Neuronal stem cell (in vitro differentiated cells): ENCODE measurements at regions not wholly inside any gene's neighbourhood (a gene's known extent, or its start where the extent isn't known, plus 50 kb on each side); places are given as distances from the start of the nearest gene placed in this dataset.
A peak's percentile ranks its signal among the peaks of the same experiment; 100 is the strongest.

Source experiments
- DNase-seq: peaks from one replicate; pipeline ENCODE4 v3.0.0-alpha.2; 2013; ENCODE audit warnings: low spot score
- H2AFZ ChIP-seq: one replicate; pipeline ENCODE4 v1.6.1; 2013; ENCODE audit warnings: mild to moderate bottlenecking, low read length, inconsistent platforms
- H2AK5ac ChIP-seq: 2 replicates; pipeline ENCODE4 v1.6.1; 2013; ENCODE audit warnings: low read depth, mild to moderate bottlenecking, inconsistent platforms, low read length, moderate library complexity, mixed read lengths
- H2BK120ac ChIP-seq: 2 replicates; pipeline ENCODE4 v1.6.1; 2013; ENCODE audit warnings: low read depth, mild to moderate bottlenecking, inconsistent platforms, low read length, moderate library complexity, mixed read lengths
- H2BK12ac ChIP-seq: one replicate; pipeline ENCODE4 v1.6.1; 2013; ENCODE audit warnings: low read length, inconsistent platforms
- H2BK15ac ChIP-seq: 2 replicates; pipeline ENCODE4 v1.6.1; 2013; ENCODE audit warnings: mild to moderate bottlenecking, low read length, inconsistent platforms, mixed read lengths
- H2BK5ac ChIP-seq: one replicate; pipeline ENCODE4 v1.6.1; 2013; ENCODE audit warnings: inconsistent platforms, mild to moderate bottlenecking, low read length, moderate library complexity
- H3K14ac ChIP-seq: one replicate; pipeline ENCODE4 v1.6.1; 2013; ENCODE audit warnings: low read length, inconsistent platforms
- H3K18ac ChIP-seq: 2 replicates; pipeline ENCODE4 v1.6.1; 2013; ENCODE audit warnings: low read length, inconsistent platforms
- H3K23ac ChIP-seq: 2 replicates; pipeline ENCODE4 v1.6.1; 2013; ENCODE audit warnings: low read depth, mild to moderate bottlenecking, mixed read lengths, low read length, inconsistent platforms; ENCODE audit not compliant: poor library complexity
- H3K27ac ChIP-seq: replicated peaks from 3 replicates; pipeline ENCODE4 v1.5.1; 2013; ENCODE audit warnings: low read length, inconsistent platforms
- H3K27me3 ChIP-seq, 3 experiments: 2 replicates each; pipeline ENCODE4 v1.6.1; 2013; ENCODE audit warnings: low read length in 3 of 3, mild to moderate bottlenecking in 2 of 3, inconsistent platforms in 1 of 3, low read depth in 1 of 3, mixed read lengths in 1 of 3, moderate library complexity in 1 of 3; ENCODE audit not compliant: control insufficient read depth in 3 of 3, insufficient read depth in 3 of 3
- H3K36me3 ChIP-seq, 2 donors: replicated peaks in 1 of 2; 2 replicates each; pipeline ENCODE4 v1.6.1; 2013; ENCODE audit warnings: low read length in 2 of 2; ENCODE audit not compliant: control insufficient read depth in 2 of 2, insufficient read depth in 2 of 2
- H3K4ac ChIP-seq: 2 replicates; pipeline ENCODE4 v1.6.1; 2013; ENCODE audit warnings: inconsistent platforms, mild to moderate bottlenecking, low read length, moderate library complexity
- H3K4me1 ChIP-seq, 2 donors: 1 replicate in 1 of 2; 2 replicates in 1 of 2; pipeline ENCODE4 v1.6.1; 2013; ENCODE audit warnings: low read length in 2 of 2, low read depth in 1 of 2; ENCODE audit not compliant: control insufficient read depth in 2 of 2, insufficient read depth in 1 of 2
- H3K4me2 ChIP-seq: one replicate; pipeline ENCODE4 v1.6.1; 2013; ENCODE audit warnings: mild to moderate bottlenecking, low read length, inconsistent platforms; ENCODE audit not compliant: insufficient read depth, poor library complexity, severe bottlenecking
- H3K4me3 ChIP-seq, 2 donors: 2 replicates each; pipeline ENCODE4 v1.5.1; 2013; ENCODE audit warnings: low read length in 2 of 2, mild to moderate bottlenecking in 2 of 2, inconsistent platforms in 1 of 2, moderate library complexity in 1 of 2
- H3K79me1 ChIP-seq: one replicate; pipeline ENCODE4 v1.6.1; 2013; ENCODE audit warnings: low read depth, mild to moderate bottlenecking, inconsistent platforms, low read length, moderate library complexity
- H3K9ac ChIP-seq: one replicate; pipeline ENCODE4 v1.6.1; 2013; ENCODE audit warnings: mild to moderate bottlenecking, low read depth, low read length, inconsistent platforms; ENCODE audit not compliant: poor library complexity
- H3K9me3 ChIP-seq, 2 donors: replicated peaks in 1 of 2; 2 replicates each; pipeline versions ENCODE3 to v1.6.1; 2013; ENCODE audit warnings: low read length in 2 of 2, mild to moderate bottlenecking in 2 of 2, inconsistent platforms in 1 of 2, low read depth in 1 of 2, mixed read lengths in 1 of 2, moderate library complexity in 1 of 2; ENCODE audit not compliant: control insufficient read depth in 2 of 2, insufficient read depth in 1 of 2
- H4K8ac ChIP-seq: one replicate; pipeline ENCODE4 v1.6.1; 2013; ENCODE audit warnings: low read depth, mild to moderate bottlenecking, inconsistent platforms, low read length, moderate library complexity
- H4K91ac ChIP-seq: one replicate; pipeline ENCODE4 v1.6.1; 2013; ENCODE audit warnings: low read length, low read depth, mild to moderate bottlenecking, inconsistent platforms; ENCODE audit not compliant: poor library complexity
- WGBS, 2 donors: extraction: QIAGEN DNeasy Blood & Tissue Kit; methylation state at CpG; one replicate each; pipeline ENCODE4 v1.1.7; 2013; ENCODE audit warnings: missing lambda C conversion rate in 2 of 2, mixed read lengths in 1 of 2; ENCODE audit not compliant: insufficient read length in 2 of 2, insufficient replicate concordance in 1 of 2; ENCODE audit errors: extremely low coverage in 2 of 2; 5-methylcytosine and 5-hydroxymethylcytosine counted together

- Histone ChIP-seq H3K4me3 (no peak overlapping the region), H3K4me1 (no peaks in the 10 kb centered on the region), H3K14ac (no peak overlapping the region), H2BK5ac (no peak overlapping the region), H4K8ac (no peak overlapping the region), H3K4ac (no peak overlapping the region), H3K36me3 (no peaks in the 10 kb centered on the region), H3K79me1 (no peaks in the 10 kb centered on the region), H3K9me3 (no peaks in the 10 kb centered on the region), H2BK12ac (no peak overlapping the region), H3K27me3 (no peaks in the 10 kb centered on the region), H3K9ac (no peak overlapping the region), H3K4me2 (no peak overlapping the region), H4K91ac (no peak overlapping the region), H2AK5ac (no peak overlapping the region), H2BK120ac (no peak overlapping the region), H2AFZ (no peak overlapping the region), H3K27ac (no peak overlapping the region), H3K23ac (no peak overlapping the region), H2BK15ac (no peak overlapping the region), H3K18ac (no peak overlapping the region)
- DNase-seq: peak; percentile 37
- WGBS, 2 donors: no CpG with 5 or more reads among the region's 1 CpG
Observed at GRCh38 chr5:44935262-44935661, 126.5 kb downstream of the MRPS30 start.

DNA sequence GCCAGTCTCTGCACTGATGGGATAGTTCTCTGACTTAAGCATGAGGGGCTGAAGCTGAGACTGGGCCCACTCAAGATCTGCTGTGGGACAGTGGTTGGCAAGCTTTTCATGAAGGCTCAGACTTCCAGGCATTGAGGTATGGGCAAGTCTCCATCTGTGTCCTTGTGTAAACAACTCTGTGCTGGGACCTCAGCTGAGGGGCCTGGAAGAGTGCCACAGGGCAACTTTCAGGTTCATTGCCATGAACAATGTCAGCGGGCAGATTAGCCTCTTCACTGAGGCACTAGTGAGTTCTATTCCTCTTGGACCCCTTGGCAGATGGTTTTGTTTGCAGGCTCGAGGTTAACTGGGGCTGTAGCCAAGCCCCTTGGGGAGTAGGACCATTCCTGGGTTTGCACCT, 127.1 kb downstream of the MRPS30 start:
- Histone ChIP-seq H3K4ac (no peak overlapping the region), H3K14ac (no peak overlapping the region), H2AFZ (no peak overlapping the region), H2BK15ac (no peak overlapping the region), H3K79me1 (no peaks in the 10 kb centered on the region), H2BK120ac (no peak overlapping the region), H3K23ac (no peak overlapping the region), H3K4me1 (no peaks in the 10 kb centered on the region), H3K9me3 (no peaks in the 10 kb centered on the region), H3K4me3 (no peak overlapping the region), H3K4me2 (no peak overlapping the region), H2AK5ac (no peak overlapping the region), H4K8ac (no peak overlapping the region), H3K9ac (no peak overlapping the region), H3K27ac (no peak overlapping the region), H2BK12ac (no peak overlapping the region), H4K91ac (no peak overlapping the region), H3K18ac (no peak overlapping the region), H3K36me3 (no peaks in the 10 kb centered on the region), H3K27me3 (no peaks in the 10 kb centered on the region), H2BK5ac (no peak overlapping the region)
- no CpG with 5 or more reads among the region's 2 CpGs for WGBS, 2 donors
- no peak for DNase-seq

DNA sequence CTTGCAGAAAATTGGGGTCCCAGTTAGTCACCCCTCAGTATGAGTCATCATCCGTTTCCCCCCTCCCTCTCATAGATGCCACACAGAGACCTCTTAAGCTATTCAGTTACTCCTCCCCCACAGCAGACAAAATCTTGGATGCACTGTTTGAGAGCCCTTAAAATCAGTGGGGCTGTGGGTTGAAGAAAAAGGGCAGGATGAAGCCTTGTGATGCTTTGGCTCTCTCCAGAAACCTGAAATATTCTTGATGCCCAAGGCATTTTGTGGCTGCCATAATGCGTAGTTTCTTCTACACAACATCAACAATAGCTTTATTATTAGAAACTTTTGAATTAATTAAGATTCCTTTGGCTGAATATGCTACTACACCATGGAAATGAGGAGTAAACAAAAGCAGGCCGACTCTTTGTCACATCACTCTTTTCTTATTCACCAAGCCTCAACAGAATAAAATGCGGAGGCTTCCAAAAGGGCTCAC, 133.8 kb downstream of the MRPS30 start:
- no peaks in the 10 kb centered on the region for H3K36me3 ChIP-seq
- H4K8ac ChIP-seq: no peak overlapping the region
- H3K9me3 ChIP-seq: no peaks in the 10 kb centered on the region
- WGBS, 2 donors: no CpG with 5 or more reads among the region's 4 CpGs
- DNase-seq: no peak
- no peak overlapping the region for H2AK5ac ChIP-seq
- H3K9ac ChIP-seq: no peak overlapping the region
- H2BK120ac ChIP-seq: no peak overlapping the region
- no peaks in the 10 kb centered on the region for H3K79me1 ChIP-seq
- H2BK5ac ChIP-seq: no peak overlapping the region
- H3K4ac ChIP-seq: no peak overlapping the region
- H3K14ac ChIP-seq: no peak overlapping the region
- peak overlapping the region; percentile 14 for H3K27ac ChIP-seq
- H3K27me3 ChIP-seq: no peaks in the 10 kb centered on the region
- H3K23ac ChIP-seq: no peak overlapping the region
- no peak overlapping the region for H2BK15ac ChIP-seq
- H4K91ac ChIP-seq: no peak overlapping the region
- no peak overlapping the region for H3K4me2 ChIP-seq
- H2AFZ ChIP-seq: peak overlapping the region; percentile 71
- no peak overlapping the region for H3K4me3 ChIP-seq
- H3K18ac ChIP-seq: no peak overlapping the region
- H2BK12ac ChIP-seq: no peak overlapping the region
- peaks cover 1 to 7% of the 10 kb centered on the region in 2 donors for H3K4me1 ChIP-seq

- no peak for DNase-seq
- no peak overlapping the region for H3K4me3 ChIP-seq
- WGBS, 2 donors: no CpG with 5 or more reads among the region's 2 CpGs
- no peak overlapping the region for H3K4me2 ChIP-seq
- no peak overlapping the region for H4K91ac ChIP-seq
- no peak overlapping the region for H2BK5ac ChIP-seq
- no peak overlapping the region for H3K14ac ChIP-seq
- no peaks in the 10 kb centered on the region for H3K79me1 ChIP-seq
- H2BK12ac ChIP-seq: no peak overlapping the region
- no peak overlapping the region for H2BK15ac ChIP-seq
- no peak overlapping the region for H3K4ac ChIP-seq
- no peaks in the 10 kb centered on the region for H3K27me3 ChIP-seq
- no peaks in the 10 kb centered on the region for H3K9me3 ChIP-seq
- no peak overlapping the region for H2AK5ac ChIP-seq
- H2BK120ac ChIP-seq: no peak overlapping the region
- H3K23ac ChIP-seq: no peak overlapping the region
- peak overlapping the region; percentile 71 for H2AFZ ChIP-seq
- no peak overlapping the region for H3K9ac ChIP-seq
- peaks cover 1 to 7% of the 10 kb centered on the region in 2 donors for H3K4me1 ChIP-seq
- no peak overlapping the region for H3K27ac ChIP-seq
- no peak overlapping the region for H3K18ac ChIP-seq
- H3K36me3 ChIP-seq: no peaks in the 10 kb centered on the region
- no peak overlapping the region for H4K8ac ChIP-seq
Observed at GRCh38 chr5:44943647-44944046, 134.9 kb downstream of the MRPS30 start.
